ENCODE measurements at regions not wholly inside any gene's neighbourhood (a gene's known extent, or its start where the extent isn't known, plus 50 kb on each side); places are given as distances from the start of the nearest gene placed in this dataset.

- H3K4me3 ChIP-seq (ENCODE audit: low read depth, low read length), result no peak overlapping the region
- TF ChIP-seq CTCF (IDR thresholded peaks at IDR 0.05; ENCODE audit: insufficient read depth, low read depth, low read length, missing control alignments), result no peak
- no peak for DNase-seq (ENCODE audit: low read depth)
Measured at GRCh38 chr6:134106702-134107101, 54.3 kb upstream of the SLC2A12 start.

GRCh38 chr6:134105940-134106339 lies 53.5 kb upstream of the SLC2A12 start:
- TF ChIP-seq CTCF (IDR thresholded peaks at IDR 0.05; ENCODE audit: insufficient read depth, low read depth, low read length, missing control alignments), result no peak
- no peak for DNase-seq (ENCODE audit: low read depth)
- H3K4me3 ChIP-seq (ENCODE audit: low read depth, low read length), result no peak overlapping the region

GRCh38 chr6:134103006-134103405 lies 50.6 kb upstream of the SLC2A12 start:
- no peak overlapping the region for H3K4me3 ChIP-seq (ENCODE audit: low read depth, low read length)
- no peak for TF ChIP-seq CTCF (IDR thresholded peaks at IDR 0.05; ENCODE audit: insufficient read depth, low read depth, low read length, missing control alignments)
- no peak for DNase-seq (ENCODE audit: low read depth)

Data from GM12865 (cell line).